ENCODE measurements at regions not wholly inside any gene's neighbourhood (a gene's known extent, or its start where the extent isn't known, plus 50 kb on each side); places are given as distances from the start of the nearest gene placed in this dataset.

DNA sequence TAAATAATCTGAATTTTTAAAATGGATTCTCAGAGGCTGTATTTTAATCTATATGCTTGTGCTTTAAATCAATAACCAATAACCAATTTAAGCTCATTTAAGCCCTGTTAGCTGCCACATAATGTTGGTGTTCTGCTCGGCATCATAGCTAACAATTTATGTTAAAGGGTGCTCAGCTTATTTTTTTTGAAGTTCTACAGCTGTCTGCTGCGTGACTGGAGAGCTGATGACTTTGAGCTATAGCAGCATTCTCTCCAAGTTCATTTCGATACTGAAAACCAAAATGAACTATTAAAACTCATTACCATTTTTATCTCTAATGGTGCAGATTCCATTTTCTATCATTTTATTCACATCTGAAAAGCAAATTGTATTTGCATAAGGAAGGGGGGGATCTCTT, 357.8 kb downstream of the AJAP1 start:
- in situ Hi-C loops (cut with MboI; ENCODE audit: low pct_unique_long_range_greater_than_20kb in 2 of 9, low sequenced_read_pairs in 9 of 9, unreplicated experiment in 9 of 9), result no loop called here
- ATAC-seq (replicated peaks in 6 of 8), result no peak
- Histone ChIP-seq H3K4me3 (no peak overlapping the region), H3K4me1 (replicated peaks in 1 of 2) (no peaks in the 10 kb centered on the region), H3K27ac (no peak overlapping the region)
- 0 to 72% (median 28%) methylated on average over 1 to 3 of the region's 3 CpGs for WGBS, 10 experiments

DNA sequence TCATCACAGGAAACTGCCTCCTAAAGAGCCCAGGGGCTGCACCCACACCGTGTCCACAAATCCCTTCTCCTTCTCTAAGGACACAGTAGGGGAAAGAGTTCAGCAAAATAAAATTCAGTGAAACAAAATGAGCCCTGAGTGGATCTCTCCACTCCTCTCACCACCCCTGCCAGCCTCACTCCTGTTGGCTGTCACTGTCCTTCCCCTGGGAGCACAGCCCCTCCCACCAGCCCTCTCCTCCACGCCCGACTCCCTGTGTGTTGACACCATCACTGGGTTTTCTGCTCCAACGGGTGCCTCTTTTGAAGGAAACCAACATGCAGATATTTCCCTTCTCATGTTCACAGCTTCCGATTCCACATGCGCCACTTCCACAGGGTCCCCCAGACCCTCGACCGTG, 356.2 kb downstream of the AJAP1 start:
- 39 to 90% (median 62%) methylated on average over 2 to 8 of the region's 8 CpGs; no CpG with 5 or more reads in 2 of the 10 experiments for WGBS, 10 experiments
- no peak for ATAC-seq (replicated peaks in 6 of 8)
- in situ Hi-C loops (cut with MboI; ENCODE audit: low pct_unique_long_range_greater_than_20kb in 2 of 9, low sequenced_read_pairs in 9 of 9, unreplicated experiment in 9 of 9), result no loop called here
- Histone ChIP-seq H3K4me1 (replicated peaks in 1 of 2) (no peaks in the 10 kb centered on the region), H3K4me3 (no peak overlapping the region), H3K27ac (no peak overlapping the region)

DNA sequence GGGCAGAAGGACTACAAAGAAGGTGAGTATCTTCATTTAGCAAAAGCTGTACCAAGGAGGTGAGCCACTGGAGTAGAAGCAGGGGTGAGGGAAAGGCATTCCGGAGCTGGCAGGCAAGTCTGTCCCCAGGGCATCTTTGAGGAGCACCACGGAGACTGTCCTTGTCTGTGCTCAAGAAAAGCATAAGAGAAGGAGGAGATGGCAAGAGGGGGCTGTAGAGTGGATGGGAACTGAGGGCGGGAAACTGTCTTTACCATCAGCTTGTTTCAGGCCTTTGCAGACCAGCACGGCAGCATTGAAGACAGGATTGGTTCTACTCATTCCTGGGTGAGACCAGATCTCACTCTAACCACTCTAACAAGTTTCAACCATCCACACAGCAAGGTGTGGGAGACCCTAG, 355.8 kb downstream of the AJAP1 start:
- in situ Hi-C loops (cut with MboI; ENCODE audit: low pct_unique_long_range_greater_than_20kb in 2 of 9, low sequenced_read_pairs in 9 of 9, unreplicated experiment in 9 of 9), result no loop called here
- Histone ChIP-seq H3K4me3 (no peak overlapping the region), H3K27ac (no peak overlapping the region), H3K4me1 (replicated peaks in 1 of 2) (no peaks in the 10 kb centered on the region)
- 17 to 83% (median 58%) methylated on average over 1 to 4 of the region's 4 CpGs; no CpG with 5 or more reads in 3 of the 10 experiments for WGBS, 10 experiments
- no peak for ATAC-seq (replicated peaks in 6 of 8)

DNA sequence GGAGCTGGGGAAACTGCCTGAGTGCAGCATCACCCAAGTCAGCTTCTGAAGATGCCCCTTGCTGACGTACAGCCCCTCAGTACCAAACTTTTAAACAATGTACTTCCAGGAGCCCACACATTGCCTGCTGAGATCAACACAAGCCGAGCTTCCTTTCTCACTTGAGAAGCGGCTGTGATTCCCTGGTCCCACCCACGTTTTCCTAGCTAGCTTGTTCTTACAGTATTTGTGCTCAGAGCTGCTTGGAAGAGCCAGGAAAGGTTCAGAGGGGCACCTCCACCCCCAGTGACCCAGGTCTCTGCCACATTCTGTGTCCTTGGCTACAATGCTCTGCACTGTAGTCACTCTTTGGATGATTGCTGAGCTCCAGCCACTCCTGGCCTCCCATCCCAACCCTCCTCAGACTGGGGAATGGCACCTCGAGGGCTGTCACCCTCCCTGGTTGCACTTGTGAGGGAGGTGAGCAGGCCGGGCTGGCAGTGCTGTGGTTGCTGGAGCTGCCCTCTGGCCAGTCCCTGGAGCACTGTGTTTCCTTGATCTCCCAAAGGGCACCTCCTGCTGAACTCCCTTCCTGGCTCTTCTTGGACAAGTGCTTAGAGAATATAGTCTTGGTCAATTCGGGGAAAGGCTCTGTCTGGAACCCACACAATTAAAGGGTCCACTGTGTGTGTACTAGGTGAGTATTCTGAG, 355.1 kb downstream of the AJAP1 start:
- Histone ChIP-seq H3K4me3 (no peak overlapping the region), H3K27ac (no peak overlapping the region), H3K4me1 (replicated peaks in 1 of 2) (no peaks in the 10 kb centered on the region)
- no peak for ATAC-seq (replicated peaks in 6 of 8)
- in situ Hi-C loops (cut with MboI; ENCODE audit: low pct_unique_long_range_greater_than_20kb in 2 of 9, low sequenced_read_pairs in 9 of 9, unreplicated experiment in 9 of 9), result no loop called here
- WGBS, 10 experiments, result 0 to 39% (median 27%) methylated on average over 1 to 7 of the region's 7 CpGs; no CpG with 5 or more reads in 2 of the 10 experiments

DNA sequence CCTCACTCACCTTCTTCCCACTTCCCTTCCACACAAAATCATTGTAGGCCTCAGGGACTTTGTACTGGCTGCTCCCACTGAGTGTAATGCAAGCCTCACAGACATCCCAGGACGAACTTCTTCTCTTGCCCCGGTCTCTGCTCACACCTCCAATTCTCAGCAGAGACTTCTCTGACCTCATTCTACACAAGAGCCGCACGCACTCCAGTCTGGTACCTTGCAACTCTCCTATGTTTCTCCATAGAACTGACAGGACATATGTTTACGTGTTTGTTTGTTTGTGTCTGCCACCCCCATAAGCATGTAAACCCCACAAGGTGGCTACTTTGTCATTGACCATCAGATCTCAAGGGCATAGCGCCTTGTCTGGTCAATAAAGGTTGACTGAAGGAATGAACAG, 350.8 kb downstream of the AJAP1 start:
- in situ Hi-C loops (cut with MboI; ENCODE audit: low pct_unique_long_range_greater_than_20kb in 2 of 9, low sequenced_read_pairs in 9 of 9, unreplicated experiment in 9 of 9), result no loop called here
- 0 to 68% (median 30%) methylated on average over 1 to 6 of the region's 6 CpGs; no CpG with 5 or more reads in 1 of the 10 experiments for WGBS, 10 experiments
- Histone ChIP-seq H3K27ac (no peak overlapping the region), H3K4me3 (no peak overlapping the region), H3K4me1 (replicated peaks in 1 of 2) (no peaks in the 10 kb centered on the region)
- ATAC-seq (replicated peaks in 6 of 8), result no peak

DNA sequence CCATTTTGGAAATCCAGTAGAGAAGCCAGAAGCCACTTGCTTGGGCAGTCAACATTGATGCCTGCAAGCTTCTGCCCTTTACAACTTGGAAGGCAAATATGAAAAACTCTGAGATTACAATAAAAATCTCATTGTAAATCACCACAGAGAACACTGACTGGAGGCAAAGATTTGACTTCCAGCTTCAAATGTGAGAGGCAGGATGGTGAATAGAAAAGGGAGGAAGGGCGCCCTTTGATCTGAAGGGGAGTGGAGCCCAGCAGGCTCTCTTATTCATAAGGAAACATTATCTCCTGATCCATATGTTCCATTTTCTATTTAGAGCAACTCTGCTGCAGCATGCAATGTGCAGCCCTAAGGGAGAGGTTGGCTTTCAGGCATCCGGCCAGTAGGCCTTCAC, 348.3 kb downstream of the AJAP1 start:
- Histone ChIP-seq H3K4me1 (replicated peaks in 1 of 2) (no peaks in the 10 kb centered on the region), H3K27ac (no peak overlapping the region), H3K4me3 (no peak overlapping the region)
- ATAC-seq (replicated peaks in 6 of 8), result no peak
- 0 to 100% (median 47%) methylated on average over 1 to 2 of the region's 2 CpGs; no CpG with 5 or more reads in 1 of the 10 experiments for WGBS, 10 experiments
- in situ Hi-C loops (cut with MboI; ENCODE audit: low pct_unique_long_range_greater_than_20kb in 2 of 9, low sequenced_read_pairs in 9 of 9, unreplicated experiment in 9 of 9), result no loop called here

DNA sequence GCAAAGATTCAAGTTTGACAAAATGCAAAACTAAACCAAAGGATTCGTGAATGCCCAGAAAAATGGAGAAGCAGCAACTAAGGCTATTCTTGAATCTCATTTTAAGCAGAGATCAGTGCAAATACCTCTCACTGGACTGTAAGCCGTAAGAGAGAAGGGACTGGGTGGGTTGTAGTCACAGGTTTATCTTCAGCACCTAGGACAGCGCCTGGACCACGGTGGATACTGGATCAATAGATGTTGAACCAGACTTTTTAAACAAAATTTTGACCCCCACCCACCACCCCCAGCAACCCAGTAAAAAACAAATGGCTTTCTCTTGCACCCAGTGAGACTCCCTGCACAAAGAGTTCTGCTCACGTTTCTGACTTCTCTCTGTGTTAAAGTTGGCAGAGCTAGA, 347.1 kb downstream of the AJAP1 start:
- in situ Hi-C loops (cut with MboI; ENCODE audit: low pct_unique_long_range_greater_than_20kb in 2 of 9, low sequenced_read_pairs in 9 of 9, unreplicated experiment in 9 of 9), result no loop called here
- no peak overlapping the region for H3K4me3 ChIP-seq
- H3K27ac ChIP-seq, result no peak overlapping the region
- no peak for ATAC-seq (replicated peaks in 6 of 8)
- H3K4me1 ChIP-seq (replicated peaks in 1 of 2), result no peaks in the 10 kb centered on the region
- 0 to 45% (median 22%) methylated on average over 1 to 5 of the region's 5 CpGs; no CpG with 5 or more reads in 2 of the 10 experiments for WGBS, 10 experiments

DNA sequence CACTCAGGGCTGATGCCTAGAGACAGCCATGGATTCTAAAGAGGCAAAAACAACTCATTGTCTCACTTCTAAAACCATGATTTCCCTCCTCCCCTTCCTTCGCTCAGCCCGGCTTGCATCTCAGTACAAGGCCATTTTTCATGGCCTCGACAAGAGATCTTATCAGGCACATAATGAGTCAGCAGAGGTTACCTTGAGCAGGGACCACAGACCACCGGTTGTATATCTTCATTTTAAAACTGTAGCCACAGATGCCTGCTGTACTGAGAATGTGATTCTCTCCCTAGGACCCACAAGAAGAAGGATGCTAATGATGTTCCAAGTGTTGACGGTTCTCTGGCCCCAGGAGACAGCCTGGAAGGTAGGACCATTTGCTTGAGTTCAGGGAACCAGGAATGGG, 331.9 kb downstream of the AJAP1 start:
- in situ Hi-C loops (cut with MboI; ENCODE audit: low pct_unique_long_range_greater_than_20kb in 2 of 9, low sequenced_read_pairs in 9 of 9, unreplicated experiment in 9 of 9), result no loop called here
- 33 to 62% (median 53%) methylated on average over 1 to 5 of the region's 5 CpGs; no CpG with 5 or more reads in 5 of the 10 experiments for WGBS, 10 experiments
- Histone ChIP-seq H3K4me3 (no peak overlapping the region), H3K4me1 (replicated peaks in 1 of 2) (no peaks in the 10 kb centered on the region), H3K27ac (no peak overlapping the region)
- peak in 2 of 8 experiments; percentile 48 to 52 for ATAC-seq (replicated peaks in 6 of 8)

DNA sequence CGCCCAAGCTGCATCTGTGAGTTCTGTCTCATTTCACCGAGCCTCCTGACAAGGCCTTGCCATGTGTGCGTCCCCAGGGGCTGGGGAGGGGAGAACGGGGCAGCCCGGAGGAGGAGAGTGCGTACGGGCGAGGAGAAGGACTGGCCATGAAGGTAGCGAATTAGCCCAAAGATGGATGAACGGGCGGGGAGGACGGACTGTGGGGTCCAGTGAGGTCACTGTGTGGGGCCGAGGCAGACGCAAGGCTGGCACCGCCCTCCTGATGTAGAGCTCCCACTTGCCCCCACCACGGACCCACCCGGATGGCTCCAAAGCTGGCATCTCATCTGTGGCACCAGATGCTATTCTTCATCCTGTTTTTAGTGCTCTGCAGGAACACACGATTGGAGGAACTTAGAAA, 330.4 kb downstream of the AJAP1 start:
- in situ Hi-C loops (cut with MboI; ENCODE audit: low pct_unique_long_range_greater_than_20kb in 2 of 9, low sequenced_read_pairs in 9 of 9, unreplicated experiment in 9 of 9), result no loop called here
- no peak for ATAC-seq (replicated peaks in 6 of 8)
- H3K4me3 ChIP-seq, result no peak overlapping the region
- H3K27ac ChIP-seq, result no peak overlapping the region
- 0 to 73% (median 65%) methylated on average over 1 to 13 of the region's 18 CpGs; no CpG with 5 or more reads in 6 of the 10 experiments for WGBS, 10 experiments
- H3K4me1 ChIP-seq (replicated peaks in 1 of 2), result no peaks in the 10 kb centered on the region

DNA sequence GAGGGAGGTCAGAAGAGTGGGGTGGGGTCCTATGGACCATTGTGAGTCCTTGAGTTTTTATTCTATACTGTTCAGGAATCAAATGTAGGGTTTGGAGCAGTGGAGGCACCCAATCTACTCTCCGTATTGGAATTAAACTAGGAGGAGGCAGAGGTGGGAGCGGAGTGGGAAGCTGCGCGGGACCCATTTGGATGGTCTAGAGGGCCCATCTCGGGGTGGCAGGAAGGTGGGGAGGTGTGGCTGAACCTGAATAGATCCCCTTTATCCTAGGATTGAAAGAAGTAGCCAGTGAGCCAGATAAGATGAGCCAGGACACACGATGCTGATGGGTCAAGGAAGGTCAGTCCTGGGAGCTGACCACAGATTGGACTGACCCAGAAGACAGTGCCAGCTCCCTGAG, 325.8 kb downstream of the AJAP1 start:
- no peaks in the 10 kb centered on the region for H3K4me1 ChIP-seq (replicated peaks in 1 of 2)
- H3K4me3 ChIP-seq, result no peak overlapping the region
- in situ Hi-C loops (cut with MboI; ENCODE audit: low pct_unique_long_range_greater_than_20kb in 2 of 9, low sequenced_read_pairs in 9 of 9, unreplicated experiment in 9 of 9), result no loop called here
- ATAC-seq (replicated peaks in 6 of 8), result no peak
- H3K27ac ChIP-seq, result no peak overlapping the region
- WGBS, 10 experiments, result 29 to 77% (median 73%) methylated on average over 2 to 6 of the region's 6 CpGs; no CpG with 5 or more reads in 4 of the 10 experiments

DNA sequence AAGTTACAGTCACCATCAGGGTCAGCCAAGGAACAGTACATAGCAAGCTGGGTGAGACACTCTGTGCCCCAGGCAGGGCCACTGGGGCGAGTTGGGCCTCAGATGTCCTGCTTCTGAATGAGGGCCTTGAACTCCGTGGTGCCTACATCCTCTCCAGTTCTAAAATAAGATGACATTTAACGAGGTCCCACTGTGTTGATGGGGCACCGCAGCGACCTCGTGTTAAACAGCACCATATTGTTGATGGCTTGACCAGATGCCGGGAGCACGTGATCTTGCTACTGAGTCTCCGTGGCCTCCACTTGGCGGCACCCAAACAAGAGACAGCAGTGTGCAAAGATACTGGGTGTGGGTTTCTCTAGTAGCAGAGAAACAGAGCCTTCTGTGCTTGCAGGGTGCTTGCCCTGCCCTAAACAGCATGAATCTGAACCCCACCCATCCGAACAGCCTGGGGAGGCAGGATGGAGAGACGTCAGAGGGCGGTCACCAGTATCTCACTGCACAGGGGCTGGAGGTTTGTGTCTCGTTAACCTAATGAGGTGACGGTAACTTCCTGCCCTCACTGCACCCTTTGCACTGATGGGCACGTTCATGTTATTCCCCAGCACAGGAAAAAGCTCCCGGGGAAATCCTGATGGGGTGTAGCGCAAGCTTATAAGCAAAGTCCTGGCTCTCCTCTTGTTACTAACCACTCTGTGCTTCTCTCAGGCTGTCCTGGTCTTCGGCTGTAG, 324.4 kb downstream of the AJAP1 start:
- peak in 2 of 8 experiments; percentile 75 to 79 for ATAC-seq (replicated peaks in 6 of 8)
- no peaks in the 10 kb centered on the region for H3K4me1 ChIP-seq (replicated peaks in 1 of 2)
- in situ Hi-C loops (cut with MboI; ENCODE audit: low pct_unique_long_range_greater_than_20kb in 2 of 9, low sequenced_read_pairs in 9 of 9, unreplicated experiment in 9 of 9), result no loop called here
- no peak overlapping the region for H3K4me3 ChIP-seq
- no peak overlapping the region for H3K27ac ChIP-seq
- 20 to 77% (median 59%) methylated on average over 1 to 19 of the region's 19 CpGs; no CpG with 5 or more reads in 2 of the 10 experiments for WGBS, 10 experiments

DNA sequence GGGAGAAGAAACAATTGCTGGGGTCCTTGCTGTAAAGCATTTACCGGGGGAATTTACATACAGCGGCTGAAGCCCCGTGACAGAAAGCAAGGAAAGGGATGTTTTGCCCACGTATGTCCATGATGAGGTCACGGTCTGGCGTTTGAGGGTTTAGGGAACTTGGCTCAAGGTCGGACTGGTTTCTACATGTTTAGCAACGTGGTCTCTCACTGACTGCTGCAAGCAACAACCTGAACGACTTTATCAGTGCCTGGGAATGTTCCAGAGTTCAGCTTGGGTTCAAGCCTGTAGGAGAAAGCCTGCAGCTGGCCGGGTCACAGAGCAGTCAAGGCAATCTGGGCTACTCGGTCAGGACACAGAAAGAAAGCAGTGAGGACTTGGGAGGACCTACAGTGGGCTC, 323.3 kb downstream of the AJAP1 start:
- Histone ChIP-seq H3K4me1 (replicated peaks in 1 of 2) (no peaks in the 10 kb centered on the region), H3K4me3 (no peak overlapping the region), H3K27ac (no peak overlapping the region)
- 0 to 70% (median 28%) methylated on average over 1 to 9 of the region's 11 CpGs; no CpG with 5 or more reads in 3 of the 10 experiments for WGBS, 10 experiments
- no peak for ATAC-seq (replicated peaks in 6 of 8)
- in situ Hi-C loops (cut with MboI; ENCODE audit: low pct_unique_long_range_greater_than_20kb in 2 of 9, low sequenced_read_pairs in 9 of 9, unreplicated experiment in 9 of 9), result no loop called here

DNA sequence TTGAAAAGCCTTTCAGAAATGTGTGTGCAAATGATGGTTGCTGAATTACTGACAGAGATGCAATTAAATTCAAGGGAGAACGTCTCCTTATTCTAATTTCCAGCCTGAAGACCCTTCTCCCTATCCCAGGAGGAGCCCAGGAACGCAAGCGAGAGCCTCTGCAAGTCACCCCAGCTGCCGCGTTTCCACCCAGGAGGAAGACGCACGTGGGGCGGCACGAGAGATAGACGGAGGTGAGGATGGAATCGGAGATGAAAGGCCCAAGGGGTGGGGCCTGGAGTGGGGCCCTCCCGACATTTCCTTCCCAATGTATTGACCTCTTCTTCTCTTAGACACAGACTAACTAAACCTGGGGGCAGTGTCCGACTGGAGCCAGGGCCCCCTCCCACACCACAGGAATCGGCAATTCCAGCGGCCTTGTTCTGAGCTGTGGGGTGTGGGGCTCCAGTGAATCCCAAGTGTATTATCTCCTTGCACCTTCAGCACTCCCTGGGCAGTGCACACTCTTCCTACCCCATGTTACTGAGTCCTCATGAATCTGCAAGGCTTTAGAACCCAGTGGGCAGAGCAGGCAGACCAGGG, 322.5 kb downstream of the AJAP1 start:
- no peak for ATAC-seq (replicated peaks in 6 of 8)
- in situ Hi-C loops (cut with MboI; ENCODE audit: low pct_unique_long_range_greater_than_20kb in 2 of 9, low sequenced_read_pairs in 9 of 9, unreplicated experiment in 9 of 9), result no loop called here
- Histone ChIP-seq H3K27ac (no peak overlapping the region), H3K4me3 (no peak overlapping the region), H3K4me1 (replicated peaks in 1 of 2) (no peaks in the 10 kb centered on the region)
- 65 to 86% (median 81%) methylated on average over 1 to 15 of the region's 15 CpGs; no CpG with 5 or more reads in 2 of the 10 experiments for WGBS, 10 experiments
